Keratinocyte (primary cell): ENCODE measurements at regions not wholly inside any gene's neighbourhood (a gene's known extent, or its start where the extent isn't known, plus 50 kb on each side); places are given as distances from the start of the nearest gene placed in this dataset.

Experiments
- CTCF ChIP-seq, 3 experiments: IDR thresholded peaks in 1 of 3; conservative IDR thresholded peaks in 1 of 3; optimal IDR thresholded peaks in 1 of 3; 2 replicates in 2 of 3; 3 replicates in 1 of 3; pipeline versions ENCODE3 to v1.5.1; 2011; ENCODE audit warnings: low read length in 3 of 3, mild to moderate bottlenecking in 3 of 3, moderate library complexity in 2 of 3, control low read depth in 1 of 3, inconsistent platforms in 1 of 3; ENCODE audit not compliant: insufficient read depth in 2 of 3; ENCODE audit errors: extremely low read depth in 1 of 3
- EZH2 ChIP-seq: IDR thresholded peaks from one replicate; pipeline ENCODE4 v1.6.1; 2012; ENCODE audit warnings: inconsistent platforms, mild to moderate bottlenecking, low read length, moderate library complexity

DNA sequence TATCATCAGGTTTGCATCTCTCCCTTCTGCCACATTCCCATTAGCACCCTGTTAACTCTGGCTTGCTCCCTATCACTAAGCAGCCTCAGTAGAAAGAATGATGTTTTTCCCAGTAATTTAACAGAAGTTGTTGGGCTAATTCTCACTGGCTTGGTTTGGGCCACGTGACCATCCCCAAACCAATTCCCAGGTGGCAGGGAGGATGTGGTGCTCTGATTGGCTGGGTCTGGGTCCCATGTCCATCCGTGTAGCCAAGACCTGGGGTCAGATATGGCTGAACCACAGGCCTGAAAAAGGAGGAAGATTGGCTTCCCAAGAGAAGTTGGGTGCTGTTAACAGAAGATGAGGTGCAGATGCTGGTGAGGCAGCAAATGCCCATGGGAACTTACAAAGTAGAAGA is 122.0 kb downstream of the BOD1 start:
- TF ChIP-seq CTCF (optimal IDR thresholded peaks at IDR 0.05 in 1 of 3, IDR thresholded peaks at IDR 0.05 in 1 of 3, conservative IDR thresholded peaks at IDR 0.05 in 1 of 3; ENCODE audit: extremely low read depth in 1 of 3, insufficient read depth in 2 of 3, low read length in 3 of 3), result no peak
- no peak for TF ChIP-seq EZH2
